GM19468 (cell line): ENCODE measurements at regions not wholly inside any gene's neighbourhood (a gene's known extent, or its start where the extent isn't known, plus 50 kb on each side); places are given as distances from the start of the nearest gene placed in this dataset.

Source experiments
- ATAC-seq: cut with Tn5 transposase; IDR thresholded peaks from one replicate; pipeline ENCODE4 v1.9.1; 2021; ENCODE audit warnings: mild to moderate bottlenecking, moderate library complexity, moderate number of reproducible peaks; ENCODE audit not compliant: unreplicated experiment; ENCODE audit errors: extremely low read depth

DNA sequence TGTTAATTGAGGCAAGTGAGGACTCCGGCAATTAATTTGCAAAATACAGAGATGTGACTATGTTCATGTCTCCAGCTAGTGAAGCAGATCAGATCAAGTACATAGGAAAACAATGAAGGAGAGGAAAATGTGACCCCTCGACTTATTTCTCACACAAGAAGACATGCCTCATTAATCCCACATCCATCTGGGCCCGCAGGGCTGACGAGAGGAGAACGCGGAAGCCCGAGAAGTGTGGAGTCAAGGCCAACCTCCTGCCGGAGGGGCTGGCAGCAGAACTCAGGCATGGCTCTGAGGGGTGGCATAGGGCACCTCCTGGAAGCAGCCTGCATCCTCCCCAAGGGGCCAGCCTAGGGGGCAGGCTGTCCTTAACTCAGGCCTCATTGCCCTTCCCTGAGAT is 54.4 kb downstream of the ZNF503 start:
- ATAC-seq: no peak

DNA sequence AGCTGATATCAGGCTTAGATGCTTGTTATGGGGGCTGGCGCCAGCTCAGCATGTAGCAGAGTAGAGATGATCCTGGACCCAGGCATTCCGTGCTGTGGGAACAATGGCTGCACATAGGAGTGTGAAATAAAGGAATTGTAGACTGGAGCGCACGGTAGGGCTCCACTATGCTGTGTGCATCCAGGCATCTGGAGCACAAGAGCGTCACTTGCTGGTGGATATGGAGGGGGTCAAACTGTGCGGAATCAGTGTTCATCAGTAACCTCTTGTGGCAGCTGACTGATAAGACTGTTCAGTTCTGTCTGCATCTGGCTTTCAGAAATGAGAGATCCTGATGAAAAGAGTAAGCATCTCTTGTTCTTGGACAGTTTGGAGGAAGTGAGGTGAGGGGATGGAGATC is 55.8 kb downstream of the ZNF503 start:
- no peak for ATAC-seq

DNA sequence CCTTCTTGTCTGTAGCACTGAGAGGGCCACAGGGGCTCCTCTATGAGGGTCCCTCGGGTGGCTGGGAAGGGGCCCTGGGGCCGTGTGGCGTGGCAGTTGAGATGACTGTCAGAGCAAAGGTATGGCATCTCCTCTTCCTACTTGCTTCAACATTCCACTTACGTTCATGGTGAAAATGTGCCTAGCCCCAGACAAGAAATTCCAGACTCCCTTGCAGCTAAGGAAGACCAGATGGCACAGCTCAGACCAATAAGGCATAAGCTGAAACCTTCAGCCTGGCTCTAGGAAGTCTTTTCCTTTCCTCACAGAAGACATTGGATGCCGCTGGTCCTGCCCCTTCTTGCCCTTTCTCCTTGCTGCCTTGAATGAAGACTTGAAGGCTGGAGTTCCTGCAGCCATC is 57.4 kb downstream of the ZNF503 start:
- no peak for ATAC-seq

DNA sequence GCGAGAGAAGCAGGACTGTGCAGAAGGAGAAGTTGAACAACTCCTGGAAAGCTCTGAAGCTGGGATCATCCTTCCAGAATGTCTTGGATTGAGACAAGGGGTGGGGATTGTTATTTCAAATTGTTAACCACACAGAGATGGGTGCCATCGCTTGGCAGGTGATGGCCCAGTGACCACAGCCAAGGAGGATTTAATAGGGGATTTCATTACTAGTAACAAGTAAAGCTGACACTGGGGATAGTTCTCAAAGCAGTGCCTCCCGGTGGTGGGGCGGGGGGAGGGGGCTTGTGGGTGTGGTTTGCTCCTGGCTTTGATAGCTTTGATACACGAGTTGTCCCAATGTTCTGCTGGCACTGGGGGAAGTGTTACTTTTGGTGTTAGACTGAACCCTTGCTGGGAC is 59.2 kb downstream of the ZNF503 start:
- no peak for ATAC-seq

DNA sequence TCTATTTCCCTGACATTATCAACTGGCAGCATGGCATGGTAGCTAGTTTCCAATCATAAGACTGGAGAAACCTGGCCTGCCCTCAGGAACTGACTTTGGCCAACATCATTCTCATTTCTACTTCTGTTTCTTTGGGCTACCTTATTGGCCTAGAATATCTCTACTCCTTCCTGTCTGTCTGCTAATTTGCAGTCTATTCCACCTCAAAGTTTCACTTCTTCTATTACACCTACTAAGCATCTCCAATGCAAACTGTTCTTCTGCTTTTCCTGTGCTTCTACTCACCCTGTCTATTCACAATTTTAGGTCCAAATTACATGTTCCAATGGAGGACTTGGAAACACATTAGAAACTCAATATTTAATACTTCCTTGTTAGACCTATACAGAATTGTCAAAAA is 65.6 kb downstream of the ZNF503 start:
- no peak for ATAC-seq

DNA sequence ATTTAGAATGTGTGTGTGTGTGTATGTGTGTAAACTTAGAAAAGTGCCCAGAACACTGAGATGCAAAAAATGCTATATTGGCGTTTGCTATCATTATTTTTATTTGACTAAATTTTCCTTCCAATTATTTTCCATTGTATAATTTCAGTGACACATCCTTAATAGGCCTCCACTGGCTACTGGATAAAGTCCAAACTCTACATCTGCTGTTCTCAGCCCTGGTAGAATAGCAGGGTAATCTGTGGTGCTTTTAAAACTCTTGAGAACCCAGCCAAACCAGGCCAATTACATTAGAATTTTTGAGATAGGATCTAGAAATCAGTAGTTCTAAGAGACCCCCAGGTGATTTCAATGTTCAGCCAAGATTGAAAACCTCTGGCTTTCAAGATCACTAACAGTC is 66.4 kb downstream of the ZNF503 start:
- no peak for ATAC-seq

DNA sequence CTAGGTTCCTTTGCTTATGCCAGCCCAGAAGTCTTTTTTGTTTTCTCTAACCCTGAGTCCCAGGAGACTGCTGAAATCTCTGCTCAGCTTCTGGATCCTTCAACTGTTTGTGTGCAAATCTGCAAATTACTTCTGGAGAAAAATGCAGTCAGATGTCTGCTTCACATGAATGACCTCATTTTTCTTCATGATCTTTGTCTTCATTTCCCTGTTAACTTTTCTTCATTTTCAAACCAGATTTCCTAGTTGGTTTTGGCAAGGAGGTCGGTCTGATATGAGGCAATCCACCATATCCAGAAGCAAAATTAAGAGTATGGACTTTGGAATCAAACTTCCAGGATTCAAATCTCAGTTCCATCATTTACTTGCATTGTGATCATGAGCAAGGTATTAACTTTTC is 66.8 kb downstream of the ZNF503 start:
- ATAC-seq: no peak

DNA sequence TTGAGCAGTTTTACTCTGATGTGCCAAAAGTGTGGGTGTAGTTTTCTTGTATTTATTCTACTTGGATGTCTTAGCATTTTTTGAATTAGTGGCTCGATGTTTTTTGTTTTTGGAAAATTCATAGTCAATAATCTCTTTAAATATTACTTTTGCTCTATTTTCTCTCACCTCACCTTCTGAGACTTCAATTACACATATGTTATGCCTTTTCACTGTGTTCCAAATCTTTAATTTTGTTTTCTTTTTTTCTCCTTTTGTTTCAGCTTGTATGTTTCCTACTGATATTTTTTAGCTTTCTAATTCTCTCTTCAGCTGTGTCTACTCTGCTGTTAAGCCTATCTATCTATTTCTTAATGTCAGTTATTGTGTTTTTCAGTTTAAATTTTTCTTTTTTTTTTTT is 69.5 kb downstream of the ZNF503 start:
- ATAC-seq: no peak

DNA sequence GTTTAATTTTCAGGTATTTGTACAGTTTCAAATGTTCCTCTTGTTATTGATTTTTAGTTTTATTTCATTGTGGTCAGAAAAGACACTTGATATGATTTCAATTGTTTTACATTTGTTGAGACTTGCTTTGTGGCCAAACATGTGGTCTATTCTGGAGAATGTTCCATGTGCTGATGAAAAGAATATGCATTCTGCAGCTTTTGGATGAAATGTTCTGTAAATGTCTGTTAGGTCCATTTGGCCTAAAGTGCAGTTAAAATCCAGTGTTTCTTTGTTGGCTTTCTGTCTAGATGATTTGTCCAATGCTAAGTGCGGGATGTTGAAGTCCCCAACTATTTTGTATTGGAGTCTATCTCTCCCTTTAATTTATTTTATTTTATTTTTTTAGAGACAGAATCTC is 70.5 kb downstream of the ZNF503 start:
- ATAC-seq: no peak

DNA sequence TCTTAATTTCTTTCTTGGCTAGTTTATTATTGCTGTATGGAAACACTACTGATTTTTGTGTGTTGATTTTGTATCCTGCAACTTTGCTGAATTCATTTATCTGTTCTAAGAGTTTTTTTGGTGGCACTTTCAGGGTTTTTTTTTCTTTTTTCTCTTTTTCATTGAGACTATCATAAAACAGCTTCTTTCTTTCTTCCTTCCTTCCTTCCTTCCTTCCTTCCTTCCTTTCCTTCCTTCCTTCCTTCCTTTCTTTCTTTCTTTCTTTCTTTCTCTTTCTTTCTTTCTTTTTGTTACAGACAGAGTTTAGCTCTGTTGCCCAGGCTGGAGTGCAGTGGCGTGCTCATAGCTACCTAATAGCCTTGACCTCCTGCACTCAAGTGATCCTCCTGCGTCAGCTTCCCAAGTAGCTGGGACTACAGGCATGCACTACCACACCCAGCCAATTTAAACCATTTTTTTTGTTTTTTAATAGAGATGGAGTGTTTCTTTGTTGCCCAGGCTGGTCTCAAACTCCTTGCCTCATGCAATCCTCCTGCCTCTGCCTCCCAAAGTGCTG is 72.3 kb downstream of the ZNF503 start:
- ATAC-seq: no peak

DNA sequence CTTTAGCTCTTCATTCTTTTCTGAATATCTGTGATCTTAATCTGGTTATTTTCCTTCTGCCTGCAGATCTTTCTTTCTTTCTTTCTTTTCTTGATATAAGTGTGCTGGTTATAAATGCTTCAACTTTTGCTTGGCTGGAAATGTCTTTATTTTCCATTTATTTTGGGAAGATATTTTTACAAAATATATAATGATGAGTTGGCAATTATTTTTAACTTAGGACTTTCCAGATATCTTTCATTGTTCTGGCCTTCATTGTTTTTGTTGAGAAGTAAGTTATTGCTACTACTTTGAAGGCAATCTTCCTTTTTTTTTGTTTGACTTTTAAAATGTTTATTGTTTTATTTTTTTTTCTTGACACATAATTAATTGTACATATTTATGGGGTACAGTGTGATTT is 75.3 kb downstream of the ZNF503 start:
- ATAC-seq: no peak

DNA sequence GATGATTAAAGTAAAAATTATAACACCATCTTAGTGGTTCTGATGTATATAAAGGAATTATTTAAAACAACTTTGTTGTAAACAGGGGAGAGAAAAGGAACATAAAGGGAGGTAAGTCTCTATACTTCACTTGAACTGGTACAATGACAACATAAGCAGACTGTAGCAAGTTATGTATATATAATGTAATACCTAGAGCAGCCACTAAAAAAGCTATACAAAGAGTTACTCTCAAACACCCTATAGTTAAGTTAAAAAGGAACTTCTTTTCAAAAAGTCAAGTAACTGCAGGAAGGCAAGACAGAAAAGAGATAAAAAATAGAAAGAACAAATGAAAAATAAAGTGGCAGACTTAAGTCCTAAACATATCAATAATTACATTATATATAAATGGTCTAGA is 82.3 kb downstream of the ZNF503 start:
- ATAC-seq: no peak

DNA sequence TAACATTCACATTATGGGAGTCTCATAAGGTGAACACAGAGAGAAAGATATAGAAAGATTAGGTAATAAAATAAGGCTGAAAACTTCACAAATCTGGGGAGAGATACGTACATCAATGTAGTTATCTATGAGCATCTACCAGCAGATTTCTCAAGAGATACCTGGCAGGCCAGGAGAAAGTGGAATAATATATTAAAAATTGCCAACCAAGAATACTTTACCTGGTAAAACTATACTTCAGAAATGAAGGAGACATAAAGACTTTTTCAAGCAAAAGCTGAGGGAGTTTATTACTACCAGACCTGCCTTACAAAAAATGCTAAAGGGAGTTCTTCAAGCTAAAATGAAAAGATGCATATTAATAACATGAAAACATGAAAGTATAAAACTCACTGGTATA is 78.8 kb upstream of the COMTD1 start:
- ATAC-seq: no peak

DNA sequence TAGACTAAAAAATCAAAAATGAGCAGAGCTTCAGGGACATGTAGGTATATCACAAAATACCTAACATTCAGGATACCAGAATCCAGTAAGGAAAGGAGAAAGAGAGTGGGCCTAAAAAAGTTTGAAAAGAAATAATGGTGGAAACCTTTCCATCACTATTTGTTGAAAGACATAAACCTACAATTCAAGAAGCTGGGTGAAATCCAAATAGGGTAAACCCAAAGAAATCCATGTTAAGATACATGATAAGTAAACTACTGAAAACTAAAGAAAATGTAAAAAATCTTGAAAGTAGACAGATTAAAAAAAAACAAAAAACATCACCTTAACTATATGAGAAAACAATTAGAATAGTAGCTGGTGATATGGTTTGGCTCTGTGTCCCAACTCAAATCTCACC is 76.7 kb upstream of the COMTD1 start:
- no peak for ATAC-seq

DNA sequence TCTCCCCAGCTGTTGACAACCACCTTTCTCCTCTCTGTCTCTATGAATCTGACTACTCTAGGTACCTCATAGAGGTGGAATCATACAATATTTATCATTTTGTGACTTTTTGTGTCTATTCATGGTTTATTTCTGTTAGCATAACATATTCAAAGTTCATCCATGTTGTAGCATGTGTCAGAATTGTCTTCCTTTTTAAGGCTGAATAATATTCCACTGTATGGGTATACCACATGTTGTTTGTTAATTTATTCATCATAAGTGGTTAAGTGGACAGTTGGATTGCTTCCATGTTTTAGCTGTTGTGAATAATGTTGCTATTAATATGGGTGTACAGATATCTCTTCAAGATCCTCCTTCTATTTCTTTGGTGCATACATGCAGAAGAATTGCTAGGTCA is 69.9 kb upstream of the COMTD1 start:
- no peak for ATAC-seq

DNA sequence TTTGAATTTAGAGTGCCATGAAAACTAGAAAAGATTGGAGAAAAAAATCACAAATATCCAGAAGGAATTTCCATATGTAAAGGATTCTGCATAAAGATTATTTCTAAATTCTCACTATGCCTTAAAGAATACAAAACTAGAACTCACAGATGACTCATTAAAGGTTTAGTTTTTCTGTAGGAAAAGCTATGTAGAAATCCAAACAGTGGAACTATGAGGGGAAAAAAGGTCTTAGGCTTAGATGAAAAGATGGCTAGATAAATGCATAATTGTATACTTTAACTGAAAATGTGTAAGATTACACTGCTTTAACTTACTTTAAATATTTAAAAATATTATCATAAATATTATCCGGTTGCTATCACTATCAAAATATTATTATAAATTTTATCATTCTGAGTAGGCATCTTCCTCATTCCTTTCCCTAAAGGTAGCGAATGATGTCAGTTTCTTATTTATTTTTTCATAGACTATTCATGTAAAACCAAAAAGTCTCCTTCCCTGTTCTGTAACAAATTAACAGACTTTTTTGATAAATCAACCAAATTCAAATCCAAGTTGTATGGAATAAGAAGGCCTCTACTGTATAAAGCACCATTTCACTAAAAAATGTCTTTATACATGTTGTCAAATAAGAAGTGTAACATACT is 69.1 kb upstream of the COMTD1 start:
- no peak for ATAC-seq

DNA sequence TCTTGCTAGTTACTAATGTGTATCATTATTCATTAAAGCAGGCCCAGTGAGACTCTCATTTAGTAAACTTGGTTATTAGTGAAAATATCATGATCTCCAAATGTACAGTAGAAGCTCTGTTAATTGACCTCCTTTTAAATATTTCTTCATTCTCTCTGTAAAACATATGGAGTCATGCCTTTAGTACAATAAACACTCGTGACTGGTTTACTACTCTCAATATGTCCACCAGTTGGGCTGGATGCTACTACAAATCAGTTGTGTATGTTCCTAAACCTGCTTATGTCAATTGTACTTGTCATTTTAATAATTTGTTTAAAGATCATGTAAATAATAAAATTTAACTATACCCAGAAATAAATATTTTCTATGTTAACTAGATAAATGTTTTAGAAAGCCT is 68.6 kb upstream of the COMTD1 start:
- no peak for ATAC-seq

DNA sequence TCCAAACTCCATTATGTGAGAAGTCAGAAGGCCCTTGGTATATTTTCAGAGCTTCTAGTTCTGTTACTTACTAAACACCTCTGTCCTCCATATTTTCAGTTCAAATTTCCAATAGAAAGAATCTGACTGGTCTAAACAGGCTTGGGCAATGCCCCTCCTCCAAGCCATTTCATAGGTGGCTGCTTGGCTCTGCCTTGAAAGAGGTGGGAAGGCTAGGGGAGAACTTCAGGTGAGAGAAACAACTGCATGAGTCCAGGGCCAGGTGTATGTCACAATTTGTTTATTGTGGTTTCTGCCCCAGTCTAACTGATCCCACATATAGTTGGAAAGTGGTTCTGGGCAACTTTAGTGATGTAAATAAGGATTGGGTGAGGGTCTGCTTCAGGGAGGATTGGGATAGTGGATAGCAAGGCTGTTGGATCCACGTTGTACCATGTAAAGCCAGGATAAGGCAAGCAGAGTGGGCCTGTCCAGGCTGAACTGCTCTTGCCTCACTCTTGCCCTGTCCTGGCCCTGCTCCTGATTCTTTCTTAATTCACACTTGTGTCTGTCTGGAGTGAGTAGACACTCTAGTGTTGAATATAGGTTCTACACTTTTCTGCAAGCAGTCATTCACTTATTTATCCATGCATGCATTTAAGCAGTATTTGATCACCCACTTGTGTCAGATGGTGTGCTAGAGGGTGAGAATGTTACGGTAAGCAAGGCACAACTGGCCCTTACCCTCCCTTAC is 67.5 kb upstream of the COMTD1 start:
- no peak for ATAC-seq

DNA sequence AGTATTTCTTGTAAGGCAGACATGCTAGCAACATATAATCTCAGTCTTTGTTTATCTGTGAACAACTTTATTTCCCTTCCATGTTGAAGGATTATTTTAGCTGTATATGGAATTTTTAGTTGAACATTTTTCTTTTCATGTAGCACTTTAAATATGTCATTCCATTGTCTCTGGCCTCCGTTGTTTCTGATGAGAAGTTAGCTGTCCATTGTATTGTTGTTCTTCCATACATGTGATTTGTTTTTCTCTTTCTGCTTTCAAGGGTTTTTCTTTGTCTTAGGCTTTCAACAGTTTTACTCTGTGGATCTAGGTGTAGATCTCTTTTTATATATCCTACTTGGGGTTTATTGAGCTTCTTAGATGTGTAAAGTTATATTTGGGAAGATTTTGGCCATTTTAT is 66.3 kb upstream of the COMTD1 start:
- no peak for ATAC-seq

DNA sequence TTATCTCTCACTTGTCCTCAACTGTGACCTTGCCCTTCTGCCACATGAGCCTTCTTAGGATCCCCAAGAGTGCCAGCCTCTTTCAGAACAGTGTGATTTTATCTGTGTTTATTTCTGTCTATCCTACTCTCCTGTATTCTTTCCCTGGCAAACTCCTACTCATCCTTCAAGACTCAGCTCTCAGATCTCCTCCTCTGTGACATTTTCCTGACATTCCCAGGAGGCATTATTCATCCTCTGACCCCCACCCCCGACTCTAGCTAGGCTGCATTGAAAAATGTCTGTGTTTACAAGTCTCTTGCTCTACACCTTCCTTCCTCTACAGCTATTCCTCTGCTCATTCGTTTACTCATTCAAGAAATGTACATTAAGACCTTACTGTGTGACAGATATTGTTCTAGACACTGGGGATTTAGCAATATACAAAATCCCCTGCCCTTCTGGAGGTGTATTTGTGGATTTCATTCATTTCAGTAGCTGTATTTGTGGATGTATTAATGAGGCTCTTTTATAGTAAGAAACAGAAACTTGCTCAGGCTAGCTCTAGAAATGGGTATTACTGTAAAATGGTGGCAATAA is 61.4 kb upstream of the COMTD1 start:
- no peak for ATAC-seq

DNA sequence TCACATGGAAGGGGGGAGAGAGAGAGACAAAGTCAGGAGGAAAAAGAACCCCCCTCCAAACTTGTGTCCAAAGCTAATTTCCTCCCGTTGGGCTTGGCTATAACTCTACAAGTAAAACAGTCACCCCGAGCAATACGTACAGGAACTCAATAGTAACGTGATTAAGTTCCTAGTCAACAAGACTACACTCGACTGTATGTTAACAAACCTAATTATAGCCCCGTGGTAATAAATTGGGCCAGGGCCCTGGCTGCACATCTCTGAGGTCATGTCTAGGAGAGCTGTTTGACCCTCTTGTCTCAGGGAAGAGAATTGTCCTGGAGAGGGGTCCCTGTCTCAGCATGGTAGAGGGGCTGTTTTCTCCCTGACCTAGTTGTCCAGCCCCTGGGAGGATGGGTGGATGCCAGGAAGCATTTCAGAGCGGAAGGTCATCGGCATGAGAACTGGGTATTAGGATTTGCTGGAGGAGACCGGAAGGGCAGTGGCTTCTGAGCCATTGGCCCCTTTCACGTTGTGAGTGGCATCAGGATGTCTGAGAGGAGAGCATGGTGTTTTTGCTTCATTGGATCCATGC is 60.2 kb upstream of the COMTD1 start:
- ATAC-seq: no peak
